ENCODE measurements at regions not wholly inside any gene's neighbourhood (a gene's known extent, or its start where the extent isn't known, plus 50 kb on each side); places are given as distances from the start of the nearest gene placed in this dataset.

DNA sequence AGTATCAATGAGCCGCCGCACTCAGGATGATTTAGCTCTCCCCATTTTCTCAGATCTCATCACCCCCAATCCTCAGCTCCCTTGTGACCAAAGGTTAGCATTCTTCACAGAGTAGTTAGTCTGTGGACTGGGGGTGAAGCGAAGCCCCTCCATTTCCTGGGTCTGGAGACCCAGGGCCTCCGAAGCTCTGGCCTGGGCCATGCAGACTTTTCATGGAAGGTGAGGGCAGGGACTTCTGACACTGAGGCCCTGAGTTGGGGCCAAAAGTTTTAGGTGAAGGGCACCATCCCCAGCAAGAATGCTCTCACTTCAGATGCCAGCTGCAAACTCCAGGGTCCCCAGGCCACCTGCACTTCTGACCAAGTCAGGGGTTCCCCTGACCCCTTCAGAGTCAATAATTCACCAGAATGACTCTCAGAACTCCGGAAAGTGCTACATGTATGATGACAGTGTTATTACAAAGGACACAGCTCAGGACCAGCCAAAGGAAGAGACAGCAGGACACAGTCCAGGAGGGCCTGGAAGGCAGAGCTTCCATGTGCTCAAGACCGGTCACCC is 65.7 kb upstream of the DUSP22 start:
- DNase-seq (ENCODE audit: low spot score): no peak
- TF ChIP-seq, protein P1, sequence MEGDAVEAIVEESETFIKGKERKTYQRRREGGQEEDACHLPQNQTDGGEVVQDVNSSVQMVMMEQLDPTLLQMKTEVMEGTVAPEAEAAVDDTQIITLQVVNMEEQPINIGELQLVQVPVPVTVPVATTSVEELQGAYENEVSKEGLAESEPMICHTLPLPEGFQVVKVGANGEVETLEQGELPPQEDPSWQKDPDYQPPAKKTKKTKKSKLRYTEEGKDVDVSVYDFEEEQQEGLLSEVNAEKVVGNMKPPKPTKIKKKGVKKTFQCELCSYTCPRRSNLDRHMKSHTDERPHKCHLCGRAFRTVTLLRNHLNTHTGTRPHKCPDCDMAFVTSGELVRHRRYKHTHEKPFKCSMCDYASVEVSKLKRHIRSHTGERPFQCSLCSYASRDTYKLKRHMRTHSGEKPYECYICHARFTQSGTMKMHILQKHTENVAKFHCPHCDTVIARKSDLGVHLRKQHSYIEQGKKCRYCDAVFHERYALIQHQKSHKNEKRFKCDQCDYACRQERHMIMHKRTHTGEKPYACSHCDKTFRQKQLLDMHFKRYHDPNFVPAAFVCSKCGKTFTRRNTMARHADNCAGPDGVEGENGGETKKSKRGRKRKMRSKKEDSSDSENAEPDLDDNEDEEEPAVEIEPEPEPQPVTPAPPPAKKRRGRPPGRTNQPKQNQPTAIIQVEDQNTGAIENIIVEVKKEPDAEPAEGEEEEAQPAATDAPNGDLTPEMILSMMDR (IDR thresholded peaks at IDR 0.05; ENCODE audit: extremely low read depth, missing control alignments): no peak

DNA sequence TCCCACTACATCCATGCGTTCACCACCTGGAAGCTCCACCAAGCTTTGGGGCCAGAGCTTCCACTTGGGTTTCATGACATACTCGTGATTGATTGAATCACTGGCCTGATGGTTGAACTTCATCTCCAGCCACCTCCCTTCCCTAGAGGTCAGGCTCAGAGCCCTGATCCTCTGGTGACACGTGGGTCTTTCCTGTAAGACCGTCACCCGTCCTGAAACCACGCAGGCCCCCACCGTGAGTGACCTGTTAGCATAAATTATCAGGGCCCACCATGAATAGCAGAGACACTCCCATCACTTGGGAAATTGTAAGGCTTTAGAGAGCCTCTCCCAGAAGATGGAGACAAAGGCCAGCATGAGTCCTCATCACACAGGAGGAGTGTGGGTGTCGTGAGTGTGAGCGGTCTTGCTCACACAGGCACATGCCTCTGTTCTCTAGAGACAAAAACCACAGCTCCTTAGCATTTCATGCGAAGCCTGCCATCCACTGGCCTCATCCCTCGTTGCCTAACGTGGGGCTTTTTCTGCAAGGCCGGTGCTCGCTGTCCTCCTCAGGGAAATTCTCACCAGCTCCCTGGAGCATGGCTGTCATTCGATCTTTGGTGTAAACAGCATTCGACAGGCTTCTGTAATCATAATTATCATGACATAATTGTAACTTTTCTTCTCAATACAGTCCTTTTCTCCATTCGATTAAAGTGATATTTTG is 65.1 kb upstream of the DUSP22 start:
- TF ChIP-seq, protein P1 (IDR thresholded peaks at IDR 0.05; ENCODE audit: extremely low read depth, missing control alignments): peak; percentile 12
- DNase-seq (ENCODE audit: low spot score): peak; percentile 58

DNA sequence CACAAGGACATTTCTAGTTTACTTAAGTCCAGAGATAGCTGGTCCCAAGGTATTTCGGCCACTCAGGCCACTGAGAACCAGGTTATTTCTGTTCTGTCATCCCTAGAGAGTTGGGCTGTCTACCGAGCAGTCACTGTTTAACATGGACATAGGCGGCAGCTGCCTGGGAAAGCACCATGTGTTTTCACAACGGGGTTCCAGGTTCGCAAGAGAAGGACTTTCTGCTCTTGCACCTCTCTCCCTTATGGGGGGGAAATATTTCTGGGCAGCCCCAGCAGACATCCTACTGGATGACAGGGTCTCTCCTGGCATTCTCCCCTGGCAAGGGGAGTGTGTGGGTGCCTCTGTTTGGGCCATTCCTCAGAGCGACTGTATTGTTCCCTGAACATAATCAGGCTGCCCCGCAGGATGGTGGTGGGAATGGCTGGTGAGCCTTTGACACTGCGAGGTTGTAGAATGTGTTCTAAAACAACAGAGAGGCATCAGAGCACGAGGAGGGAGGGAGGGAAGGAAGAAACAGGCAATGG is 64.4 kb upstream of the DUSP22 start:
- no peak for DNase-seq (ENCODE audit: low spot score)
- TF ChIP-seq, protein P1 (IDR thresholded peaks at IDR 0.05; ENCODE audit: extremely low read depth, missing control alignments): no peak

DNA sequence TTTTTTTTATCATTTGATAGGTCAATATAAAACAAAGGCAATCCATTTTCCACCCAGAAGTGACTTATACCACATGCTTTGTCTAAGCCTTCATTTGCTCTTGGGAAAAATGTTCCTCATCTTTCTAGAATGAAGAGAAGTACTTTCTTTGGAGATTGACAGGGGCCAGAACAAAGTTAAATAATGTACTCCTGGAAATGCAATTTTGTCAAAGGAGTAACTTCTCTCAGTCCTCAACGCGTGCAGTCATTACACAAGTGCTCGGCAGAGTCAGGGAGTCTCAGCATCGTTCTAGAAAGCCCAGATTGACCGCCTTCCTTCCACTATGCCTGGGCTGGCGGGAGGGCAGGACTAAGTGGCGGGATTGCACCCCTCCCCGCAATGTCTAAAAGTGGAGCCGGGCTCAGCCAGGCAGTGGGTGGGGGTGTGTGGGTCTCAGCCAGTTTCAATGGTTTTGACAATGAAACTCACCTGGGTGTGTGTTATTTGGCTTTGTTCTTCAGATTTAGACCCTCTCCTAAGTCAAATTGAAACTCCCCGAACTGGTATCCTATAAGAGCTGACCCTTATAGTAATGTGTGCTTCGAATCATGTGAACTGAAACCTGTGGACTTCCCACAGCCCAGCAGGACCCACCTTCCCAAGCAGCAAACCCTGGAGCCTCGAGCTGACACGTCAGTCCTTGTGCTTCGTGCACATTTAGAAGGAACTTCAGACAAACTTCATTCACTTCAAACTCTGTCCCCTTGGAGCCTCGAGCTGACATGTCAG is 63.2 kb upstream of the DUSP22 start:
- TF ChIP-seq, protein P1 (IDR thresholded peaks at IDR 0.05; ENCODE audit: extremely low read depth, missing control alignments): no peak
- DNase-seq (ENCODE audit: low spot score): peak; percentile 54

DNA sequence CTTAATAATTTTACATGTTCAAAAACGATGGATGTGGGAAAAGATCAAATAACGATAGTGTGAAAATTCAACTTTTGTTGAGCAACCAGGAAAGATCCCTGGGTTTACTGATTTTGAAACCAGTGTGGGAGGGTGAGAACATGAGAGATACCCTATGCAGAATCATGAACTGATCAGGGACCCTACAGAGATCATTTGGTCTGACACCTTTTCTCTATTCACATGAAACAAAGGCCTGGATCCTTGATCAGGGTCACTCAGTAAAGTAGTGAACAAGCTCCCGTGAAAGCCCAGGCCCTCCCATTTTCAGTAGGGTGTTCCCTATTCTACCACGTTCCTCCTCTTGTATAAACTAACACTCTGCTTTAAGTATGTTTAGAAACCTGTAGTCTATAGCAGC is 60.5 kb upstream of the DUSP22 start:
- DNase-seq (ENCODE audit: low spot score): no peak
- TF ChIP-seq, protein P1 (IDR thresholded peaks at IDR 0.05; ENCODE audit: extremely low read depth, missing control alignments): no peak

DNA sequence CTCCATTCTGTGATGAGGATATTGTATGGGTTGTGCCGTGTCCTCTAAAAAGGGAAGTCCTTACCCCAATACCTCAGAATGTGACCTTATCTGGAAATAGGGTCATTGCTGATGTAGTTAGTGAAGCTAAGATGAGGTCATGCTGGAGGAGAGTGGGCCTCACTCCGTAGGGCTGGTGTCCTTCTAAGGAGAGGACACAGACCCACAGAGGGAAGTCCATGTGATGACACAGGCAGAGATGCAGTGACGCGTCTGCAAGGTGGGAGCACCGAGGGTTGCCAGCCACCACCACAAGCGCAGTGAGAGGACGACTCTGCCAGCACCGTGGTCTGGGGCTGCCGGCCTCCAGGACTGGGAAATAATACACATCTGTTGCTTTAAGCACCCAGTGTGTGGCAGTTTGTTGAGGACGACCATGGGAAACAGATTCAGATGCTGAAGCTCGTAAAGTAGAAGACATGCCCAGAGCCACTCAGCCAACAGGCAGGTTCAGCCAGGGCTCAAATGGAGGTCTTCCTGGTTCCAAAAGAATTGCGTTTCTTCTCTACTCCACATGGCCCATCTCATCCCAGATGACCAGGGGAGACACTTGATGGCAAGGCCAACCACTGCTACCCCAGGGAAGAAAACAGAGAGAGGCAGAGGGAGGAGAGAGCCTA is 59.2 kb upstream of the DUSP22 start:
- TF ChIP-seq, protein P1 (IDR thresholded peaks at IDR 0.05; ENCODE audit: extremely low read depth, missing control alignments): no peak

More for the DNA sequence above, 59.2 kb upstream of the DUSP22 start:
- no peak for DNase-seq (ENCODE audit: low spot score)
